Middle frontal gyrus (tissue), 1 donor: ENCODE measurements at regions not wholly inside any gene's neighbourhood (a gene's known extent, or its start where the extent isn't known, plus 50 kb on each side); places are given as distances from the start of the nearest gene placed in this dataset.

Source experiments
- DNase-seq: peaks from one replicate; pipeline ENCODE4 v3.0.0-alpha.2; 2015; ENCODE audit warnings: low spot score; ENCODE audit errors: extremely low spot score

DNA sequence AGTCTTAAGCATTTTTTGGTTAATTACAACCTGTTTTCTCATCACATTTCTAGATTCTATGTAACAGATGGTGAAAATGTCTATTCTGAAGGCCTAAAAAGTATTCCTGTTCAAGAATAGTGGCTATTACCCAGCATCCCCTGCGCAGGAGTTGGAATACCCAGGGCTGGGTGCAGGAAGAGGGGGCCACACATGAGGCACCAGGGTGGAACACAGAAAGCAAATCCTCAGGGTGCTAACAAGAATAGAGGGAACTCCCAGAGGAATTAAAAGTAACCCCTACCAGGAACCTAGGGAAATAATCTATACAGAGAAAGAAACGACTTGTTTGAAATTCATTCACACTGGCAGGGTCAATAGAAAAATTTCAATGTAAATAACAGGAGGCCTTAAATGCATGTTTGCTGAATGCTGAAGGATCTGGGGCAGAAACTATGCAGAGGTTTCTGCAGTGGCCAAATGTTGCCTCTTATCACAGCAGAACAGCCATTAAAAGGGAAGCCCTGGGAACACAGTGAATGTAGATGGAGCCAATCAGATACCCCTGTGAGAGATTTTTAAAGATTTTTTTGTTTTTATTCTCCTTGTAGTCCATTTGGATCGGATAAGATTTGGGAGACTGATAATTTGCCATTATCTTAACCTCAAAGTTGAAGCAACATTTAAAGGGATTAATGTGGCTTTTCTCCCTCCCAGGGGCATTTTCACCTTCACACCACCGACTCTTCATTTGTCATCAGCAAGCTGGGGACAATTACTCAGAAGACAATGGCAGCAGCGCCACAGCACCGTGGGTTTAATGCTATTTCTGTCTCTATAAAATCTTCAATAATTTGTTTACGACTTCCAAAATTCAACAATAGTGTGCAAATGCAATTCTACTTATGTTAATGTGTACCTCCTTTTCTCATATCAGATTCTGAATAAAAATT is 196.0 kb upstream of the PSMD7 start:
- DNase-seq: no peak

DNA sequence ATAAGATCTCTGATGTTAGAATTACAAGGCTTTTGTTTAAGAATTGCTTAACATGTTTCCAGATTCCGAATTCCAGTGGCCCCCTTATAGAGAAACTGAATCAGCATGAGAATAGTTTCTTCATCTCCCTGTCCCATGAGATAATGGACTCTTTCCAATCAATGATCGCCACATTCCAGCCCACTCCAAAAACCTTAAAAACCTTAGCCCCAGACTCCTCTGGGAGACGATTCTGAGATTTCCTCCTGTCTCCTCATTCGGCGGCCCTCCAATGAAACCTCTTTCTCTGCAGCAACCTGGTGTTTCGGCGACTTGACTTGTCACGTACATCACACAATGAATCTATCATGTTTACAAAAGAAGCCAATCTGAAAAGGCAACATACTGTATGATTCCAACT is 197.1 kb upstream of the PSMD7 start:
- DNase-seq: no peak

DNA sequence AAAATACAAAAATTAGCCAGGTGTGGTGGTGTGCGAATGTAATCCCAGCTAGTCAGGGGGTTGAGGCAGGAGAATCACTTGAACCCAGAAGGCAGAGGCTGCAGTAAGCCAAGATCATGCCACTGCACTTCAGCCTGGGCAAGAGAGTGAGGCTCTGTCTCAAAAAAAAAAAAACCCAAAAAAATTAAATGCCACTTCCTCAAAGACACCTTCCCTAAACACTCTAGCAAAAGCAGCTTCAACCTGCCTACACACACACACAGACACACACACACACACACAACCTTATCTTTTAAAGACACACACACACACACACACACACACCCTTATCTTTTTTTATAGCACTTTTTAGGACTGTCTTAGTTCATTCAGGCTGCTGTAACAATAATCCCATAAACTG is 201.7 kb upstream of the PSMD7 start:
- DNase-seq: no peak

DNA sequence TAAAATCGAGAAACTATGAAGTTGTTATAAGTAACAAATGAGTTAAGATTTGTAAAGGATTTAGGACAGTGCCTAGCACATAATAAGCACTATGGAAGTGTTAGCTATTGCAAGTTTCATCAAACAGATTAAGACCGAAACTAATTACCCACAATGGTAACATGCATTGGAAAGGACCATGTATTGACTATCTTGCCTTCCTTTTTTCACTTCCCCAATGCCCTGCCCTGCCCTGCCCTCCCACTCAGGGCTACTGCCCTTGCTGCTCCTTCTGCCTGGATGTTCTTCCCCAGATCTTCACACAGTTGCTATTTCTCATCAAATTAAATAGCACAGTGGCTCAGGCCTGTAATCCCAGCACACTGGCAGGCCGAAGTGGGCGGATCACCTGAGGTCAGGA is 202.1 kb upstream of the PSMD7 start:
- no peak for DNase-seq

DNA sequence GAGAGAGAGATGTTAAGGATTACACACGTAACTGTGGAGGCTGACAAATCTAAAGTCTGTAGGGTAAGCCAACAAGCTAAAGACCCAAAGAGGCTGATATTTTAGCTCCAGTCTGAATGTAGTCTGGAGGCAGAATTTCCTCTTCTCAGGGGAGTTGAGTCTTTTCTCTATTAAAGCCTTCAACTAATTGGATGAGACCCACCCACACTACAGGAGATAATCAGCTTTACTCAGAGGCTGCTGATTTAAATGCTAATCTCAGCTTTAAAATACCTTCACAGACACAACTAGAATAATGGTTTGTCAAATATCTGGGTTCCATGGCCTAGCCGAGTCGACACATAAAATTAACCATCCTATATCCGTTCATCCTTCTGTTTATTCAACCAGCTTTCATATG is 204.3 kb upstream of the PSMD7 start:
- no peak for DNase-seq

DNA sequence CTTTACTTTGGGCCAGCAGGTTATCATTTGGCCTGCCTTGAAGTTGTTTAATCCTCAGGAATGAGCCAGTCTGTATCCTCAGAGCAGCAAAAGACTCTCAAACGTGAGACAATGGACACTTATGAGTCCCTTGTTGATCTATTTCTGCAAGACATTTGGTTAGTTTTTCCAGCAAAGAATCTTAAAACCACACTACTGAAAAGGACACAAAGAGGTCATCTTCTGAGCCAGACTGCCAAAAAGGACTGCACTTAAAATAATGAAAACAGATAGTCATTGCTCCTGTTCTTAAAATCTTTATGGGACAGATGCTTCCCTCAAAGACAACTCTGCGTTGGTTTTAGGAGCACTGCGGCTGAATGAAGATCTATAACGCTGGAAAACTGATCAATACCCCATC is 205.7 kb upstream of the PSMD7 start:
- no peak for DNase-seq

DNA sequence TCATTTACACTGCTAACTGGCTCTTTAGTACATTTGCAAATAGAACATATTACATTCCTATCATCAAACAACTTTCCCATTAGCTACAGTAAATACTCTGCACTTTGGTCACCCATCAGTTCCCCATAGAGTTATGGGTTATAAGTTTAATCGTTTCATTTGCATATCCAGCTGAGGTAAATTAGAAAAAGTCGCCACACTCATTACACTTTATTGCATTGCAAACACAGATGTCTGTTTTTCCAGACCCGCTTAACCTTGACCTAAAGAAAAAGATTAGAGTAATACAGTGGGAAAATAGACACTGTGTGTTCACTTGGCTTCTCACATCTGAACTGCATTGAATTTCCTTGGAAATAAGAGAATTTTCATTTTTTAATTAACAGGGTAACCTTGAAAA is 213.1 kb upstream of the PSMD7 start:
- DNase-seq: no peak

DNA sequence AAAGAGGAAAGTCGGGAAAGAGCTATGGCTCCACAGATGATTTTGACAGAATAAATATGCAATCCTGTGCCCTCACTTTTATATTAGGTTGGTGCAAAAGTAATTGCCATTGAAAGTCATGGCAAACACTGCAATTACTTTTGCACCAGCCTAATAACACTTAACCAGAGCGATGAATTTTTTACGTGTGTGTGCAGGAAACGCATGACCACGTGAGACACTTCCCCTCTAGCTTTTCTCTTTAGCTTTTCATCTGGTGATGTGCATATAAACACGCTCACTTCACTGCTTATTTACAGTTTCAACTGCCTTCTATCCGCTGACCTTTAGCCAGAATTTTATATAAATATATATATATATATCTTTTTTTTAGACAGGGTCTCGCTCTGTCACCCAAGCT is 216.3 kb upstream of the PSMD7 start:
- DNase-seq: no peak

DNA sequence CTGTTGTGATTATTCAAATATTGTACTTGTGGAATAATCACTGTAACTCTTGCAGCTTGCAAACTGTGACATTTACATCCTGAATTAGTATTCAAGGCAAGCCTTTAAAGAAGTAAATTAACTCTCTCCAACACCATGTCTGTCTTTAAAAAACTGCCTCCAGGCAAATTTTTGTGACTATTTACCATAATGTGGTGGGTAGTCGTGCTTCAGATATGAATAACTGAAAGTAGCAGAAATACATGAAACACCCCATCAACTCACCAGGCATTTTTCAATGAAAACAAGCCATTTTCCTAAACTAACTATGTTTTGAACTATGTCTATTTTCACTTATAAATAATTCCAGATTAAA is 217.4 kb upstream of the PSMD7 start:
- no peak for DNase-seq

DNA sequence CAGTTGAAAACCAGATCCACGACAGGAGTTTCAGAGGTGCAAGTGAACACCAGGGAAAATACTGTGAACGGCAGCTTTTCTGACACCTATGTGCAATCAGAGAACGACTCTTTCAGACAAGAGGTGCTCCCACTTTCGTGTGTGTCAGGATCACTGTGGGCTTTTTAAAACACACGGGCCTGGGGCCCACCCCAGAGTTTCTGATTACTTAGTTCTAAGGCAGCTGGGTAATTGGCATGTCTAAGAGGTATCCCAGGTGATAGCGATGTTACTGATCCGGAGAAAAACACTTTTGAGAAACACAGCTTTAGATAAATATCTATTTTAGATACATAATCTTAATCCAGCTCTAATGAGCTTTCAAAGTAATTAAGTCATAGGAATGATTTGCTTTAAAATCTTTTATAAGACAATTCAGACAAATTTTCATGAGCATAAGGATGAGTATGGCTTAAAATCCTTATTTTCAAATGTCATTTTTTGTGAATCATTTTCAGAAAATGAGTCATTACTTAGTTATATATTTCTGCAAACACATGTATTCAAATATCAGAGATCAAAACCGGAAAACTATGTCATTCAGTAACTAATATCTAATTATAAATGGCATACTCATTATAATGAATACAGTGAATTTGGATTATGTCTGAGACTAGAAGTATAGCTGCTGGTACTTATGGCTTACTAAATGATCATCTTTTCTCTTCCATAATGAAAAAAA is 217.9 kb upstream of the PSMD7 start:
- DNase-seq: no peak

DNA sequence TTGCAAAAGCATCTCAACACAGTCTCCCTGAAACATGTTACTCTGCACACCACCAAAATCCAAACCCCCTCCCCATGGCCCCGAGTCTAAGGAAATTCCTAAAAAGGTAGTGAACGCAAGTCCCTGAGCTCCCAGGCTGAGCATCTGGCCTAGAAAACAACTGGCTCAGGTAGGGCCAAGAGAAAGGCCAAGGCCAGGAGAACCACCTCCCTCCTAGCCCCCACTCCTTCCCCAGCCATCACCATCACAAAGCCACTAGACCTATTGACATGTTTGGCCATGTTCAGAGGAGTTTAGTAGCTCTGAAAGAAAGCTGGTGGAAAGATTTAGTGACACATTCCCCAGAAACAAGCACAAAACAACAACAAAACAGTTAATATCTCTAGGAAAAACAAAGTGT is 220.0 kb upstream of the PSMD7 start:
- no peak for DNase-seq

DNA sequence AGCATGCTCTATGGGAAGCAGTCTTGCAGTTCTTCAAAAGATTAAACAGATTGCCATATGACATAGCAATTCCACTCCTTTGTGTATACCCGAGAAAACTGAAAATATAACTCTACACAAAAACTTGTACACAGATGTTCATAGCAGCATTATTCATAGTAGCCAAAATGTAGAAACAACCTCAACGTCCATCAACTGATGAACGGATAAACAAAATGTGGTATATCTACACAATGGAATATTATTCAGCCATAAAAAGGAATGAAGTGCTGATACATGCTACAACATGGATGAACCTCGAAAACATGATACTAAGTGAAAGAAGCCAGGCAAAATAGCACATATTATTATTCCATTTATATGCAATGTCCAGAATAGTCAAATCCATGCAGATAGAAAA is 221.2 kb upstream of the PSMD7 start:
- DNase-seq: no peak

DNA sequence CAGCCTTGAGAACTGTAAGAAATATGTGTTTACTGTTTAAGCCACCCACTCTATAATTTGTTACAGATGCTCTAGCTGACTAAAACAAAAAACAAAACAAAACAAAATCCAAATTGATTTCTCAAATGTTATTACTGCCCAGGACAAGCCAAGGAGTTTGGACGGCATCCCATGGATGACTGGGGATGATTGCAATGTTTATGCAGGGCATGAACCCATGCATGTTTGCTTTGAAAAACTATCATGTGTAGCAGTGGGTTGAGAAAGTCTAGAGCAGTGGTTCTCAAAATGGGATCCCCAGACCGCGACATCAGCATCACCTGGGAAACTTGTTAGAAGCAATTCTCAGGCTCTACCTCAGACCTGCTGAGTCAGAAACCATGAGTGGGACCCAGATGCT is 223.2 kb upstream of the PSMD7 start:
- no peak for DNase-seq

DNA sequence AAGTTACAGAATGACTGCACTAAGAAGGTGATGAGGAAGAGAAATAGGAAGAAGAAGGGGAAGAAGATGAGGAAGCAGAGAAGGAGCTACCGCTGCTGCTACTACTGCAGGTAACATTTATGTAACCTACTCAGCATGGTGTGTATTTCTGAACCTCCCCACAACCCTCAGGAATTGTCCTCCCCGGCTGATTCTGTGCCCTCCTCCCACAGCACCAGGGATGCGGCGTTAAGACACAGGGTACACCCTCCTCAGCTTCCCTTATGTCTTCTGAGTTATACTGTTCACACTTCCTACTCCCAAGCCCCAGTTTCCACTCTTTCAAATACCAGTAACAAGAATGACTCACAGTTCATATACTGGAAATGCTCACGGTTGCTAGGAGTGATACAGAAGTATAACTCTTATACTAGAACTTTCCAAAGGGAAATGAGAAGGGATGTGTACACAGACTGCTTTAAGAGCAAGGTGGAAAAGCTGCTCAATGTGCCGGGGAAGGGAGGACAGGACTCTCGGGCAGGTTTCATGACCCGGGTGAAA is 224.5 kb upstream of the PSMD7 start:
- DNase-seq: no peak

DNA sequence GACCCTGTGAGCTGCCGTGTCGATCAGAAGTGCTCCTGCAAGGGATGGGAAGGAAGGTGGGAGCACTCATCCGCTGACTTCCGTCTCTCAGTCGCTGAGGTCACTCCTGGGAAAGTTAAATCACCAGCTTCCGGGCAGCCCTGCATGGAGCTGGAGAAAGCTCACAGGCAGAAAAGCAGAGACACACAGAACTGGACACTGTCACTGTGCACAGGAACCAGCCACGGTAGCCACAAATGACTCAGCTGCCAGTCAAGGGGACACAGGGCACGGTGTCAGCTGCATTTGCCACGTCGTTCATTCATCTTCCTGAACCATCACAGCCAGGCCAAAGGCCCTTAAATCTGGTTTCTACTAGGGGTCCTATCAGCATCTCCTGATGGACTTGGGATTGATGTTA is 226.4 kb upstream of the PSMD7 start:
- DNase-seq: no peak

DNA sequence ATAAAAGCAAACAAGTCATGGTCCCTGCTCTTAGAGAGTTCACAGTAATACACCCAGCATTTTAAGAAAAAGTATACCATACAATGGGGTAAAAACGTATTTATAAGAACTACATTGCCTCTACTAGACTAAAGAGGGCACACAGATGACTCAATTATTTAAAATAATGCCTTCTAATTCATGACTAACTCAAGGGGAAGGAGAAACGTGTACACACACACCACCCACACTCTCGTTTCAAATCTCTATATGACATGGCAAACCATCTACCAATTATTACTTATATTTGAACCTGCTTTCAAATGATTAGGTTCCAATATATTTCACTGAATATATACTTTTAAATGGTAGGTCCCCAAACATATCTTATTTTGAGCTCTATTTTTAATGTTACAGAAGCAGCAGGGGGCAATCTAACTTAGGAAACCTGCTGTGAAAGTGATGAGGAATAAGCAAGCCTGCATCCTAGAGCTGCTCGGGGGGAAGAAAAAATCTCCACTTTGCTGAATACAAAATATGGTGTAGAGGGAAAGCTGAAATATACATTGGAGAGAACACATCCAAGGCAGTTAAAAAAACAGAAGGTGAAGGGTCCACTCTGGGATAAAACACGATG is 232.4 kb upstream of the PSMD7 start:
- no peak for DNase-seq

DNA sequence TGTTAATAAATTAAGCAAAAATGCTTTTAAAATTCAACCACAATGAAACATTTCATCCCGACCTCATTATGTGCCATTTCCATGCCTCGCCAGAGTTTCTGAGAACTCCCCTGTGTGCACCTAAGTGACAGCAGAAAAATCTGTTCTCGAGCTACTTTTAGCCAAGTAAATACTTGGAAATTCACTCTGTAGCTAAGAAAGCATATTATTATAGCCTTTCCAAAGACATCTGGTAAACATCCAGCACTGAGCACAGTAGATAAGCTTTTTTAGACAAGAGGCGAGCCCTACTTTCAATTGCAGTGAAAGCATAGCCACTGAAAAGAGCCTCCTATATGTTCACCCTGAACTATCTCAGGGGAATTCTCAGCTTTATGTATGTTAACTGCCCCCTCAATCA is 242.8 kb upstream of the PSMD7 start:
- no peak for DNase-seq

DNA sequence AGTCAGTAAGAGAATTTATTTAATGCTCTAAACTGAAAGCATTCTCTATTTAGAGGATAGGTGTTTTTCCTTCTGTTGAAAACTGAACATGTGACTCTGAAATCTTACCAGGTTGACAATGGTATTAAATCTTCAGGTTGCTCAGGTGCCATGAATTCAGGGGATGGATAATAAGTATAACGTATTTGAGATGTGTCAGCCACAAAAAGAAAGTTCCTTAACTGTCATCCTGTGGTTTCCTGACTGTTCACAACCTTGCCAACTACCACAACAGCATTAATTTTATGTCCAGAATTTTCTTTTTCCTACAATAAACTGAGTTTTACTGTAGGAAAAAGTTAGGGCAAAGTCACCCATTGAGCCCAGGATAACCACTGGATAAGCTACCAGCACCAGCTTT is 243.3 kb upstream of the PSMD7 start:
- no peak for DNase-seq

DNA sequence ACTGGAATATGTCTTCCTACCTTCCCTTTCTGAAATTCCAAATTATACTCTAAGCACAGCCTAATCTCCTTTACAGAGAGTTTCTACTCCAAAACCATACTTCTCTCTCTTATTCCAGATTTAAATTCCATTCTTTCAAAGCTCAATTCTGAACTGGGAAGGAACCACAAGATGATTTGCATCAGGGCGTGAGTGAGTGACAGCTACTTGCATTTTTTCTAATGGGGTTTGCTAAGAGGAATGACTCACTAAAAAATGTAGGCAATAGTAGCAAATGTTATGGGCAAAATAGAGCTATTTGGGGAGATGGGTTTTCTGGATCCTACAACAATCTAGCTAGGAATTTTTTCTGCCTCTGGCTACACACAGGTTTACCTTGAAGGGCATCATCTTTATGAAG is 244.6 kb upstream of the PSMD7 start:
- DNase-seq: no peak

DNA sequence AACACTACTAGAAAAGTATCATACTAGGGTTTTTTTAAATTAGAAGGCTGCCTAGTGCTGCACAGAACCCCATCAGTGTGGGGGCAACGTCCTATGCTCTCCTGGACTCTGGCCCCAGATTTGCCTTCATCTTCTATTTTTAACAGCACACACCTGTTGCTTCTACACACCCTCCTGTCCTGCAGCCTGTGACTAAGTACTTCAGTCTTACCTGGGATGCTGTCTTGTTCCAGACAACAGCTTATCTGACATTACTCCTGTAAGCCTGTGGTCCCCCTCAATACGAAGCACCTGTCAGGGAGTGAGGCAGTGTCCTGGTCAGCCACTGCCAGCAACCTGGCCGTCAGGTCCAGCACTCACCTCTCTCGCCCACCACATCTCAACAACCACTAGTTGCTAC is 247.6 kb upstream of the PSMD7 start:
- no peak for DNase-seq

DNA sequence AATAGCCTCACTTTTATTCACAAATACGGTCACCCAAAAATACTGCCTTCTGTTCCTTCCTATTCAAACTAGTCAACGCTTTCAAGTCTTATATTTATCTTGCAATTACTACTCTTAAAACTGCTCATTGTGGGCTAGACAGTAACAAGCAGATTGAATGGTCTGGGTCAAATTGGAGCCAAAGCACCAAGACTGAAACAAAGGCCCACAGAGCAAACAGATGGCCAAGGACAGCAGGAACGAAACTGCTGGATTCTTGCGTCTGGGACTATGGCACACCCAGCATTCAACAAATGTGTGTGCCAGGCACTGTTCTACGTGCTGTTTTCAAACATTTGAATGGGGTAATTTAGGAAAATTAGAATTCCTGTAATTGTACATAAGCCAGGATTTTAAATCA is 250.1 kb upstream of the PSMD7 start:
- no peak for DNase-seq

DNA sequence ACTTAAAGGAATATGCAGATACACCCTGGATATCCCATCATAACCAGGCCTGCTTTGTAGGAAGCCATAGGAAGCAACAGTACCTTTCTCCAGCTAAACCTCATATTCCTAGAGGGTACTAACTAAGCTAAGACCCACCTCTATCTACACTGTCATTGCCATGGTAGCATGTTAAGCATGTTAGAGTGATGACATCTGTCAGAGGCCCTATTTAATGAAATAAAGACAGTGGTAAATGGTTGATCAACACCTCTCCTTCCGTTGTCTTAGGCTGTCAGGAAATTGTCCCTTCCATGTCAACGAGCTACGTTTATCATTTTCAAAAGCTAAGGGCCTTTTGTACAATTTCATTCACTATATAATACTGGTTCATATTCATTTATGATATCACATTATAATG is 251.1 kb upstream of the PSMD7 start:
- no peak for DNase-seq
